H9 (cell line): ENCODE measurements at regions not wholly inside any gene's neighbourhood (a gene's known extent, or its start where the extent isn't known, plus 50 kb on each side); places are given as distances from the start of the nearest gene placed in this dataset.

Experiments used
- DNase-seq: peaks from one replicate; pipeline ENCODE4 v3.0.0-alpha.2; 2017
- H2AFZ ChIP-seq: one replicate; pipeline ENCODE4 v1.6.1; 2013; ENCODE audit warnings: mild to moderate bottlenecking, low read length, control low read depth, moderate library complexity
- H2AK5ac ChIP-seq: 2 replicates; pipeline ENCODE4 v1.6.1; 2013; ENCODE audit warnings: low read length, control low read depth, mixed read lengths; ENCODE audit not compliant: insufficient read length
- H2BK120ac ChIP-seq: one replicate; pipeline ENCODE4 v1.6.1; 2013; ENCODE audit warnings: low read depth, mild to moderate bottlenecking, low read length, control low read depth, inconsistent platforms; ENCODE audit not compliant: poor library complexity, severe bottlenecking
- H2BK12ac ChIP-seq: 2 replicates; pipeline ENCODE4 v1.6.1; 2013; ENCODE audit warnings: low read length, control low read depth, mixed read lengths, low read depth; ENCODE audit not compliant: insufficient read length
- H2BK15ac ChIP-seq: 2 replicates; pipeline ENCODE4 v1.6.1; 2013; ENCODE audit warnings: low read depth, low read length, control low read depth
- H2BK20ac ChIP-seq: one replicate; pipeline ENCODE4 v1.6.1; 2013; ENCODE audit warnings: low read depth, mild to moderate bottlenecking, low read length, control low read depth, inconsistent platforms; ENCODE audit not compliant: poor library complexity, severe bottlenecking
- H2BK5ac ChIP-seq: 2 replicates; pipeline ENCODE4 v1.6.1; 2013; ENCODE audit warnings: low read length, control low read depth, mixed read lengths; ENCODE audit not compliant: insufficient read length
- H3K14ac ChIP-seq: 2 replicates; pipeline ENCODE4 v1.6.1; 2013; ENCODE audit warnings: low read length, control low read depth; ENCODE audit not compliant: insufficient read depth
- H3K18ac ChIP-seq: 2 replicates; pipeline ENCODE4 v1.6.1; 2013; ENCODE audit warnings: low read depth, mild to moderate bottlenecking, mixed read lengths, low read length, control low read depth; ENCODE audit not compliant: insufficient read length
- H3K23ac ChIP-seq: 2 replicates; pipeline ENCODE4 v1.6.1; 2013; ENCODE audit warnings: low read length, control low read depth, mixed read lengths, low read depth; ENCODE audit not compliant: insufficient read length
- H3K23me2 ChIP-seq: 2 replicates; pipeline ENCODE4 v1.6.1; 2013; ENCODE audit warnings: low read depth, mild to moderate bottlenecking, mixed read lengths, low read length, control low read depth; ENCODE audit not compliant: insufficient read length, poor library complexity, severe bottlenecking
- H3K27ac ChIP-seq: 2 replicates; pipeline ENCODE4 v1.5.1; 2013; ENCODE audit warnings: low read length, control low read depth, mixed read lengths, low read depth; ENCODE audit not compliant: insufficient read length
- H3K27me3 ChIP-seq: 2 replicates; pipeline ENCODE4 v1.6.1; 2013; ENCODE audit warnings: low read length, control low read depth, inconsistent platforms; ENCODE audit not compliant: insufficient read depth
- H3K4ac ChIP-seq: 2 replicates; pipeline ENCODE4 v1.6.1; 2013; ENCODE audit warnings: low read depth, mild to moderate bottlenecking, control low read depth, inconsistent platforms, low read length, moderate library complexity
- H3K4me1 ChIP-seq: 2 replicates; pipeline ENCODE4 v1.6.1; 2013; ENCODE audit warnings: low read length, control low read depth, inconsistent platforms; ENCODE audit not compliant: insufficient read depth
- H3K4me2 ChIP-seq: 2 replicates; pipeline ENCODE4 v1.6.1; 2013; ENCODE audit warnings: low read length, control low read depth, mixed read lengths; ENCODE audit not compliant: insufficient read length, insufficient read depth
- H3K56ac ChIP-seq: 2 replicates; pipeline ENCODE4 v1.6.1; 2013; ENCODE audit warnings: low read depth, mild to moderate bottlenecking, mixed read lengths, low read length, control low read depth; ENCODE audit not compliant: insufficient read length
- H3K79me1 ChIP-seq: 2 replicates; pipeline ENCODE4 v1.6.1; 2013; ENCODE audit warnings: low read depth, mild to moderate bottlenecking, moderate library complexity, low read length, control low read depth, inconsistent platforms; ENCODE audit not compliant: insufficient read depth, poor library complexity, severe bottlenecking
- H3K79me2 ChIP-seq: 2 replicates; pipeline ENCODE4 v1.6.1; 2013; ENCODE audit warnings: low read length, control low read depth, inconsistent platforms; ENCODE audit not compliant: insufficient read depth
- H3K9ac ChIP-seq: 2 replicates; pipeline ENCODE4 v1.6.1; 2013; ENCODE audit warnings: low read length, control low read depth, mixed read lengths; ENCODE audit not compliant: insufficient read length; ENCODE audit errors: extremely low read depth
- H3K9me3 ChIP-seq: one replicate; pipeline ENCODE4 v1.6.1; 2013; ENCODE audit warnings: low read depth, low read length, inconsistent platforms; ENCODE audit not compliant: control insufficient read depth
- H3T11ph ChIP-seq: one replicate; pipeline ENCODE4 v1.6.1; 2013; ENCODE audit warnings: mild to moderate bottlenecking, low read length, control low read depth, inconsistent platforms
- H4K20me1 ChIP-seq: one replicate; pipeline ENCODE4 v1.6.1; 2013; ENCODE audit not compliant: control insufficient read depth, insufficient read length, insufficient read depth
- H4K5ac ChIP-seq: 2 replicates; pipeline ENCODE4 v1.6.1; 2013; ENCODE audit warnings: low read depth, mild to moderate bottlenecking, mixed read lengths, low read length, control low read depth; ENCODE audit not compliant: insufficient read length
- H4K8ac ChIP-seq: replicated peaks from 2 replicates; pipeline ENCODE4 v1.6.1; 2013; ENCODE audit warnings: low read length, control low read depth, mixed read lengths, low read depth; ENCODE audit not compliant: insufficient read length
- H4K91ac ChIP-seq: 2 replicates; pipeline ENCODE4 v1.6.1; 2013; ENCODE audit warnings: low read depth, mild to moderate bottlenecking, moderate library complexity, mixed read lengths, low read length, control low read depth; ENCODE audit not compliant: insufficient read length
- H3K27ac Mint-ChIP-seq, 3 experiments: 2 replicates in 2 of 3; 3 replicates in 1 of 3; pipeline ENCODE4 v1.8.0; 2020 to 2021; ENCODE audit warnings: mixed read lengths in 3 of 3, mild to moderate bottlenecking in 1 of 3, moderate library complexity in 1 of 3
- H3K27me3 Mint-ChIP-seq: 2 replicates; pipeline ENCODE4 v1.8.0; 2021; ENCODE audit warnings: low read depth, mild to moderate bottlenecking, moderate library complexity, mixed read lengths
- H3K36me3 Mint-ChIP-seq, 3 experiments: 2 replicates in 2 of 3; 3 replicates in 1 of 3; pipeline ENCODE4 v1.8.0; 2020 to 2021; ENCODE audit warnings: low read depth in 3 of 3, mixed read lengths in 3 of 3; ENCODE audit not compliant: insufficient read depth in 1 of 3
- H3K4me1 Mint-ChIP-seq, 2 experiments: 2 replicates each; pipeline ENCODE4 v1.8.0; 2020; ENCODE audit warnings: mixed read lengths in 2 of 2
- H3K4me3 Mint-ChIP-seq, 2 experiments: 2 replicates in 1 of 2; 3 replicates in 1 of 2; pipeline ENCODE4 v1.8.0; 2020 to 2021; ENCODE audit warnings: mild to moderate bottlenecking in 2 of 2, mixed read lengths in 2 of 2, moderate library complexity in 1 of 2
- H3K9me3 Mint-ChIP-seq, 2 experiments: 2 replicates in 1 of 2; 3 replicates in 1 of 2; pipeline ENCODE4 v1.8.0; 2020; ENCODE audit warnings: mild to moderate bottlenecking in 2 of 2, mixed read lengths in 2 of 2, moderate library complexity in 1 of 2
- CTCF ChIP-seq: fragments of 200-600 bp; sonication (generic); conservative IDR thresholded peaks from 3 replicates; pipeline ENCODE4 v1.8.0; 2021; ENCODE audit warnings: antibody characterized with exemption, mild to moderate bottlenecking
- WGBS: extraction: QIAGEN DNeasy Blood & Tissue Kit; methylation state at CpG from one replicate; pipeline ENCODE4 v1.1.7; 2013; ENCODE audit warnings: missing lambda C conversion rate, low lambda C conversion rate, mixed read lengths; ENCODE audit not compliant: insufficient read length; ENCODE audit errors: extremely low coverage; 5-methylcytosine and 5-hydroxymethylcytosine counted together

GRCh38 chr20:48284837-48285236, 499.6 kb upstream of the SULF2 start:
- H3K9me3 ChIP-seq = no peaks in the 10 kb centered on the region
- no peak overlapping the region for H2BK120ac ChIP-seq
- no peak for TF ChIP-seq CTCF
- H3K9ac ChIP-seq = no peak overlapping the region
- DNase-seq = no peak
- no peak overlapping the region for H2BK15ac ChIP-seq
- H3K23me2 ChIP-seq = no peaks in the 10 kb centered on the region
- no peak overlapping the region for H3K14ac ChIP-seq
- no peak overlapping the region for H3K27ac Mint-ChIP-seq
- no peak overlapping the region for H4K5ac ChIP-seq
- no peak overlapping the region for H3K18ac ChIP-seq
- no peaks in the 10 kb centered on the region for H3K79me1 ChIP-seq
- H2BK5ac ChIP-seq = no peak overlapping the region
- no peak overlapping the region for H4K91ac ChIP-seq
- H3K36me3 Mint-ChIP-seq = no peaks in the 10 kb centered on the region; a peak in 1 of 7 replicates
- H3K4me1 ChIP-seq = no peaks in the 10 kb centered on the region
- no peak overlapping the region for H3T11ph ChIP-seq
- H4K20me1 ChIP-seq = peaks cover 3% of the 10 kb centered on the region
- no peaks in the 10 kb centered on the region for H3K27me3 ChIP-seq
- no peak overlapping the region for H2AFZ ChIP-seq
- no peak overlapping the region for H2BK20ac ChIP-seq
- H3K27me3 Mint-ChIP-seq = peaks cover 1% of the 10 kb centered on the region; the same call in 1 of the 2 replicates
- H3K56ac ChIP-seq = no peak overlapping the region
- no peaks in the 10 kb centered on the region for H3K79me2 ChIP-seq
- H2BK12ac ChIP-seq = no peak overlapping the region
- no peak overlapping the region for H3K4me2 ChIP-seq
- no peak overlapping the region for H3K4ac ChIP-seq
- no peak overlapping the region for H3K27ac ChIP-seq
- H3K4me1 Mint-ChIP-seq = peaks cover 28 to 36% of the 10 kb centered on the region in 2 experiments
- no peak overlapping the region for H3K23ac ChIP-seq
- H3K4me3 Mint-ChIP-seq = no peak overlapping the region
- no peak overlapping the region for H2AK5ac ChIP-seq
- WGBS = no CpG with 5 or more reads among the region's 2 CpGs
- H3K9me3 Mint-ChIP-seq = peaks cover 0 to 2% of the 10 kb centered on the region in 2 experiments; a peak in 1 of 5 replicates
- H4K8ac ChIP-seq = no peak overlapping the region
